ENCODE measurements at regions not wholly inside any gene's neighbourhood (a gene's known extent, or its start where the extent isn't known, plus 50 kb on each side); places are given as distances from the start of the nearest gene placed in this dataset.

DNA sequence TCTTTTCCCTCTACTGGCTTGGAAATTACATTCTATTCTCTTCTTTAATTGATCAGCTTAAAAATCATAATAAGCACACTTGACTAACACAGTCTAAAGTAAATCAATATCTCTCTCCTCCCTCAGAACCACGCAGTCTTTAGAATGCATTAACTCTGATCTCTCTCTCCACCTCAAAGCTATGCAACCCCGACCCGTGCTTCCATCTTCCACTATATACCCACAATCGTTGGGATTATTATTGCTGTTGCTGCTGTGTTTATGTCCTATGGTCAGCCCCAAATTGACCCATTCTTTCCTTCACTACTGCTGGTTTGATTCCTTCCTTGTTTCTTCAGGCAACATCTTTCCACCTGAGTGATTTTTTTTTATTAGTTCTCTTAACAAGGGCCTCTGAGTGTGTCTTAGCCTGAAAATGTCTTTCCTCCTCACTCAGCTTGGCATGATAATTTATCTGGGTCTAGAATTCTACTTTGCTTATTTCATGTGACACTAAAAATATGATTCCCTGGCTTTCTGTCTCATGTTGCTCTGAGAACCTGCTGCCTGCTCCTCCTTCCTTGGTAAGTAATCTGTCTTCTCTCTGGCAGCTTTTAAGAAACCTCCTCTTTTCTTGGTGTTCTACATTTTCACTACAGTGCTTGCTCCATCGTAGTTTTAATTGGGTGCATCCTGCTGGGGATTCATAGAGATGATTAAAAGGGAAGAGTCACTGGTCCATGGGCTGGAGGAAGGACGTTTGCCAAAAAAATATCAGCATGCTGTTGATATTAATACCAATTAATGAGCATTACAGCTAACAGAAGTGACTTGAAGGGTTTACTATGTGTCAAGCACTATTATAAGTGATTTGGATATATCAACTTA is 472.2 kb downstream of the MATN1 start:
- Histone ChIP-seq H3K4me2 (ENCODE audit: control insufficient read depth, extremely low read depth, insufficient read depth, low read depth, low read length) (no peak overlapping the region), H3K4me1 (ENCODE audit: control insufficient read depth, extremely low read depth, insufficient read depth, low read length) (no peaks in the 10 kb centered on the region), H3K9me1 (ENCODE audit: control insufficient read depth, extremely low read depth, insufficient read depth, low read length) (no peaks in the 10 kb centered on the region), H3K79me2 (ENCODE audit: control insufficient read depth, insufficient read depth, low read length) (no peaks in the 10 kb centered on the region), H3K27ac (ENCODE audit: control insufficient read depth, insufficient read depth, low read length) (no peak overlapping the region), H3K4me3 (ENCODE audit: control insufficient read depth in 2 of 3, extremely low read depth in 1 of 3, insufficient read depth in 2 of 3, low read depth in 1 of 3, low read length in 3 of 3) (no peak overlapping the region), H3K27me3 (ENCODE audit: control insufficient read depth, extremely low read depth, insufficient read depth, low read length) (peaks cover 4% of the 10 kb centered on the region), H3K9ac (ENCODE audit: control insufficient read depth, extremely low read depth, insufficient read depth, low read length) (no peak overlapping the region), H3K9me3 (ENCODE audit: control insufficient read depth, low read depth, low read length) (no peaks in the 10 kb centered on the region), H4K20me1 (ENCODE audit: control insufficient read depth, extremely low read depth, insufficient read depth, low read length) (no peaks in the 10 kb centered on the region), H2AFZ (ENCODE audit: control insufficient read depth, low read length) (no peak overlapping the region), H3K36me3 (ENCODE audit: control insufficient read depth in 2 of 2, extremely low read depth in 1 of 2, insufficient read depth in 2 of 2, low read length in 2 of 2) (no peaks in the 10 kb centered on the region)
- TF ChIP-seq, protein P1, sequence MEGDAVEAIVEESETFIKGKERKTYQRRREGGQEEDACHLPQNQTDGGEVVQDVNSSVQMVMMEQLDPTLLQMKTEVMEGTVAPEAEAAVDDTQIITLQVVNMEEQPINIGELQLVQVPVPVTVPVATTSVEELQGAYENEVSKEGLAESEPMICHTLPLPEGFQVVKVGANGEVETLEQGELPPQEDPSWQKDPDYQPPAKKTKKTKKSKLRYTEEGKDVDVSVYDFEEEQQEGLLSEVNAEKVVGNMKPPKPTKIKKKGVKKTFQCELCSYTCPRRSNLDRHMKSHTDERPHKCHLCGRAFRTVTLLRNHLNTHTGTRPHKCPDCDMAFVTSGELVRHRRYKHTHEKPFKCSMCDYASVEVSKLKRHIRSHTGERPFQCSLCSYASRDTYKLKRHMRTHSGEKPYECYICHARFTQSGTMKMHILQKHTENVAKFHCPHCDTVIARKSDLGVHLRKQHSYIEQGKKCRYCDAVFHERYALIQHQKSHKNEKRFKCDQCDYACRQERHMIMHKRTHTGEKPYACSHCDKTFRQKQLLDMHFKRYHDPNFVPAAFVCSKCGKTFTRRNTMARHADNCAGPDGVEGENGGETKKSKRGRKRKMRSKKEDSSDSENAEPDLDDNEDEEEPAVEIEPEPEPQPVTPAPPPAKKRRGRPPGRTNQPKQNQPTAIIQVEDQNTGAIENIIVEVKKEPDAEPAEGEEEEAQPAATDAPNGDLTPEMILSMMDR (optimal IDR thresholded peaks at IDR 0.05 in 1 of 3, IDR thresholded peaks at IDR 0.05 in 1 of 3, conservative IDR thresholded peaks at IDR 0.05 in 1 of 3; ENCODE audit: extremely low read depth in 1 of 3, insufficient read depth in 2 of 3, low read length in 3 of 3), result no peak
- no peak for TF ChIP-seq EZH2 (IDR thresholded peaks at IDR 0.05; ENCODE audit: low read length)
- DNase-seq (ENCODE audit: low read depth, low spot score) (no peak), FAIRE-seq (no peak)
- dilution Hi-C loops (cut with MboI; ENCODE audit: extremely low pct_ligation_motif_present, low sequenced_read_pairs), result no loop called here

DNA sequence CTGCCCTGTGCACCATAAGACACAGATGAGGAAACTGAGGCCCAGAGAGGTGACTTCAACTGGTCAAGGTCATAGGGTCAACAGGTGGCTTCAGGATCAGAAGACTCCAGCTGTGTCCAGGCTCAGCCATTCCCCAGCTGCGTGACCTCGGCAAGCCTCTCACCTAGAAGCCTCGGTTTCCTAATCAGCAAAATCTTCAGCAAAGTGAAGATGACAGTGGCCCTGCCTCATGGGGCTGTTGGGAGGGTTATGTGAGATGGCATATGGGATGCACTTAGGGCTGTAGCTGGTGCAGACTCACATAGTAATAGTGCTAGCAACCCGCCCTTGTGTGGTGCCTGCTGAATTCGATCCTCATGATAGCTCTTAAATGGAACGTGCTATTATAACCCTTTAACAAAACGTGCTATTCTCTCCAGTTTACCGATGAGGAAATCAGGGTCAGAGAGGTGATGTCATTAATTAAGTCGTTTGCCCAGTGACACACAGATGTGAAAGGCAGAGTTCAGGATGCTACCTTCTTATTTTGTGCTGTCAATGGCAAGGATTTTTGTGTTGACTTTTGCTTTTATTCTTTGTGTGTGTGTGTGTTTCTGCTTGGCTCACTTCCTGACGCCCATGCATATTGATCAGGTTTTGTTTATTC is 472.9 kb downstream of the MATN1 start:
- Histone ChIP-seq H3K27me3 (ENCODE audit: control insufficient read depth, extremely low read depth, insufficient read depth, low read length) (peaks cover 4% of the 10 kb centered on the region), H3K79me2 (ENCODE audit: control insufficient read depth, insufficient read depth, low read length) (no peaks in the 10 kb centered on the region), H3K4me1 (ENCODE audit: control insufficient read depth, extremely low read depth, insufficient read depth, low read length) (no peaks in the 10 kb centered on the region), H3K4me3 (ENCODE audit: control insufficient read depth in 2 of 3, extremely low read depth in 1 of 3, insufficient read depth in 2 of 3, low read depth in 1 of 3, low read length in 3 of 3) (no peak overlapping the region), H3K36me3 (ENCODE audit: control insufficient read depth in 2 of 2, extremely low read depth in 1 of 2, insufficient read depth in 2 of 2, low read length in 2 of 2) (no peaks in the 10 kb centered on the region), H3K27ac (ENCODE audit: control insufficient read depth, insufficient read depth, low read length) (no peak overlapping the region), H3K9ac (ENCODE audit: control insufficient read depth, extremely low read depth, insufficient read depth, low read length) (no peak overlapping the region), H3K4me2 (ENCODE audit: control insufficient read depth, extremely low read depth, insufficient read depth, low read depth, low read length) (no peak overlapping the region), H3K9me3 (ENCODE audit: control insufficient read depth, low read depth, low read length) (no peaks in the 10 kb centered on the region), H2AFZ (ENCODE audit: control insufficient read depth, low read length) (no peak overlapping the region), H3K9me1 (ENCODE audit: control insufficient read depth, extremely low read depth, insufficient read depth, low read length) (no peaks in the 10 kb centered on the region), H4K20me1 (ENCODE audit: control insufficient read depth, extremely low read depth, insufficient read depth, low read length) (no peaks in the 10 kb centered on the region)
- DNase-seq (ENCODE audit: low read depth, low spot score) (no peak), FAIRE-seq (no peak)
- dilution Hi-C loops (cut with MboI; ENCODE audit: extremely low pct_ligation_motif_present, low sequenced_read_pairs), result no loop called here
- TF ChIP-seq EZH2 (IDR thresholded peaks at IDR 0.05; ENCODE audit: low read length), result no peak
- TF ChIP-seq, protein P1 (optimal IDR thresholded peaks at IDR 0.05 in 1 of 3, IDR thresholded peaks at IDR 0.05 in 1 of 3, conservative IDR thresholded peaks at IDR 0.05 in 1 of 3; ENCODE audit: extremely low read depth in 1 of 3, insufficient read depth in 2 of 3, low read length in 3 of 3), result no peak

Measured in keratinocyte (primary cell).